ENCODE measurements at regions not wholly inside any gene's neighbourhood (a gene's known extent, or its start where the extent isn't known, plus 50 kb on each side); places are given as distances from the start of the nearest gene placed in this dataset.

- DNase-seq: no peak
These were observed 732.6 kb upstream of the FLRT2 start for GRCh38 chr14:84797326-84797725.

- no peak for DNase-seq
These were observed 725.5 kb upstream of the FLRT2 start for GRCh38 chr14:84804468-84804867.

- DNase-seq: no peak
These were observed 725.0 kb upstream of the FLRT2 start for GRCh38 chr14:84804895-84805294.

GRCh38 chr14:84806181-84806580, 723.8 kb upstream of the FLRT2 start:
- DNase-seq: no peak

GRCh38 chr14:84806622-84807021, 723.3 kb upstream of the FLRT2 start:
- DNase-seq: no peak

- no peak for DNase-seq
These were observed 722.3 kb upstream of the FLRT2 start for GRCh38 chr14:84807673-84808072.

GRCh38 chr14:84809158-84809557, 720.8 kb upstream of the FLRT2 start:
- DNase-seq: no peak

- DNase-seq: no peak
These were observed 715.6 kb upstream of the FLRT2 start for GRCh38 chr14:84814391-84814790.

- no peak for DNase-seq
These were observed 710.4 kb upstream of the FLRT2 start for GRCh38 chr14:84819528-84819927.

- no peak for DNase-seq
These were observed 704.3 kb upstream of the FLRT2 start for GRCh38 chr14:84825481-84826251.

GRCh38 chr14:84826294-84826693, 703.6 kb upstream of the FLRT2 start:
- no peak for DNase-seq

GRCh38 chr14:84850595-84850994, 679.3 kb upstream of the FLRT2 start:
- DNase-seq: no peak

- no peak for DNase-seq
These were observed 673.0 kb upstream of the FLRT2 start for GRCh38 chr14:84856751-84857534.

GRCh38 chr14:84857571-84857970, 672.4 kb upstream of the FLRT2 start:
- no peak for DNase-seq

- DNase-seq: no peak
These were observed 670.8 kb upstream of the FLRT2 start for GRCh38 chr14:84859116-84859515.

GRCh38 chr14:84864548-84865271, 665.2 kb upstream of the FLRT2 start:
- DNase-seq: no peak

- no peak for DNase-seq
These were observed 658.2 kb upstream of the FLRT2 start for GRCh38 chr14:84871734-84872133.

- DNase-seq: no peak
These were observed 655.5 kb upstream of the FLRT2 start for GRCh38 chr14:84874436-84874835.

- DNase-seq: no peak
These were observed 652.9 kb upstream of the FLRT2 start for GRCh38 chr14:84877061-84877460.

- DNase-seq: no peak
These were observed 647.1 kb upstream of the FLRT2 start for GRCh38 chr14:84882830-84883229.

GRCh38 chr14:84885061-84885460, 644.9 kb upstream of the FLRT2 start:
- DNase-seq: no peak

GRCh38 chr14:84891404-84891803, 638.5 kb upstream of the FLRT2 start:
- DNase-seq: no peak

- DNase-seq: no peak
These were observed 635.7 kb upstream of the FLRT2 start for GRCh38 chr14:84894254-84894653.

GRCh38 chr14:84922370-84922769, 607.6 kb upstream of the FLRT2 start:
- DNase-seq: no peak
